ENCODE measurements at regions not wholly inside any gene's neighbourhood (a gene's known extent, or its start where the extent isn't known, plus 50 kb on each side); places are given as distances from the start of the nearest gene placed in this dataset.

- TF ChIP-seq CTCF (IDR thresholded peaks at IDR 0.05): no peak
- TF ChIP-seq POLR2A (IDR thresholded peaks at IDR 0.05): no peak
These were observed 837.0 kb downstream of the DIAPH3 start for GRCh38 chr13:59326717-59327116.

Measured in Peyer's patch (tissue), 4 donors.